Kidney (tissue), 13 donors: ENCODE measurements at regions not wholly inside any gene's neighbourhood (a gene's known extent, or its start where the extent isn't known, plus 50 kb on each side); places are given as distances from the start of the nearest gene placed in this dataset.

Experiments used
- DNase-seq, 5 donors: peaks; one replicate each; pipeline ENCODE4 v3.0.0-alpha.2; 2013 to 2020
- FAIRE-seq: peaks from 2 replicates; lab custom pipeline; 2012; peaks lifted over from hg19 to GRCh38; lab: Jason Lieb, UNC
- H3K27ac ChIP-seq, 2 donors: one replicate each; pipeline ENCODE4 v1.7.0; 2013; ENCODE audit warnings: low read depth in 2 of 2, low read length in 2 of 2, inconsistent platforms in 1 of 2
- H3K27me3 ChIP-seq: one replicate; pipeline ENCODE4 v1.7.1; 2013; ENCODE audit warnings: low read length, inconsistent platforms; ENCODE audit not compliant: control insufficient read depth, insufficient read depth
- H3K36me3 ChIP-seq, 3 donors: one replicate each; pipeline versions ENCODE4 v1.7.0 to v1.7.1; 2013; ENCODE audit warnings: low read length in 3 of 3, control low read depth in 1 of 3, inconsistent platforms in 1 of 3; ENCODE audit not compliant: insufficient read depth in 3 of 3, control insufficient read depth in 2 of 3
- H3K4me1 ChIP-seq, 3 donors: one replicate each; pipeline versions ENCODE4 v1.7.0 to v1.7.1; 2013; ENCODE audit warnings: low read length in 3 of 3, inconsistent platforms in 1 of 3, low read depth in 1 of 3; ENCODE audit not compliant: control insufficient read depth in 2 of 3, insufficient read depth in 2 of 3
- H3K4me3 ChIP-seq, 3 donors: one replicate each; pipeline versions ENCODE4 v1.7.0 to v1.8.1; 2013; ENCODE audit warnings: low read length in 3 of 3, control low read depth in 1 of 3, inconsistent platforms in 1 of 3
- H3K9ac ChIP-seq, 3 donors: one replicate each; pipeline versions ENCODE4 v1.7.0 to v1.7.1; 2013; ENCODE audit warnings: low read length in 3 of 3, control low read depth in 1 of 3, inconsistent platforms in 1 of 3
- H3K9me3 ChIP-seq, 3 donors: one replicate each; pipeline versions ENCODE4 v1.7.0 to v1.7.1; 2013; ENCODE audit warnings: low read length in 3 of 3, control low read depth in 1 of 3, inconsistent platforms in 1 of 3; ENCODE audit not compliant: control insufficient read depth in 2 of 3, insufficient read depth in 1 of 3
- intact Hi-C: fragments of 100-400 bp; cut with DNase I; formaldehyde crosslinking; loops from one replicate; pipeline ENCODE4 v1.11.1; 2022
- TF ChIP-seq, protein P1 (sequence below): IDR thresholded peaks from 3 replicates; pipeline ENCODE4 v1.5.1; 2012; ENCODE audit warnings: mild to moderate bottlenecking, moderate library complexity, borderline replicate concordance; ENCODE audit not compliant: insufficient read depth; ENCODE audit errors: extremely low read depth
- donor health status: control.
- donor health status: control.
- donor health status: control.
- donor health status: control.
- donor health status: control.
- donor health status: DM: yes; HTN: yes; CAD: no.
- donor health status: Normal renal cell carcinoma (clear cell type).

DNA sequence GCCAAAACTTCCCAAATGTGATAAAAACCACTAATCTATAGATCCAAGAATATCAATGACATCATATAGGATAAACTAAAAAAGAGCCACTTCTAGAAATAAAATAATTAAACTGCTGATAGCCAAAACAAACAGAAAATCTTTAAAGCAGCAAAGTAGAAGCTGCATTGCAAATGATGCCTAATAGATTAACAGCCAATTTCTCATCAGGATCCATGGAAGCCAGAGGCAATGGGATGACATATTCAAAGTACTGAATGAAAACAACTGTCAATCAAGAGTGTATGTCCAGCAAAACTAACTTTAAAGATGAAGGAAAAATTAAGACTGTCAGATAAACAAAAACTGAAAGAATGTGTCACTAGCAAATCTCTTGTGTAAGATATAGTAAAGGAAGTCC is 224.8 kb downstream of the PSAT1 start:
- no peak overlapping the region for H3K4me3 ChIP-seq
- no peaks in the 10 kb centered on the region for H3K4me1 ChIP-seq
- H3K9ac ChIP-seq, result no peak overlapping the region
- H3K36me3 ChIP-seq, result no peaks in the 10 kb centered on the region
- no peak overlapping the region for H3K27ac ChIP-seq
- FAIRE-seq (no peak), DNase-seq (no peak)
- no peaks in the 10 kb centered on the region for H3K27me3 ChIP-seq
- intact Hi-C loops, result no loop called here
- H3K9me3 ChIP-seq, result peaks cover 0 to 22% (median 2%) of the 10 kb centered on the region in 3 donors
- TF ChIP-seq, protein P1, sequence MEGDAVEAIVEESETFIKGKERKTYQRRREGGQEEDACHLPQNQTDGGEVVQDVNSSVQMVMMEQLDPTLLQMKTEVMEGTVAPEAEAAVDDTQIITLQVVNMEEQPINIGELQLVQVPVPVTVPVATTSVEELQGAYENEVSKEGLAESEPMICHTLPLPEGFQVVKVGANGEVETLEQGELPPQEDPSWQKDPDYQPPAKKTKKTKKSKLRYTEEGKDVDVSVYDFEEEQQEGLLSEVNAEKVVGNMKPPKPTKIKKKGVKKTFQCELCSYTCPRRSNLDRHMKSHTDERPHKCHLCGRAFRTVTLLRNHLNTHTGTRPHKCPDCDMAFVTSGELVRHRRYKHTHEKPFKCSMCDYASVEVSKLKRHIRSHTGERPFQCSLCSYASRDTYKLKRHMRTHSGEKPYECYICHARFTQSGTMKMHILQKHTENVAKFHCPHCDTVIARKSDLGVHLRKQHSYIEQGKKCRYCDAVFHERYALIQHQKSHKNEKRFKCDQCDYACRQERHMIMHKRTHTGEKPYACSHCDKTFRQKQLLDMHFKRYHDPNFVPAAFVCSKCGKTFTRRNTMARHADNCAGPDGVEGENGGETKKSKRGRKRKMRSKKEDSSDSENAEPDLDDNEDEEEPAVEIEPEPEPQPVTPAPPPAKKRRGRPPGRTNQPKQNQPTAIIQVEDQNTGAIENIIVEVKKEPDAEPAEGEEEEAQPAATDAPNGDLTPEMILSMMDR, result no peak

DNA sequence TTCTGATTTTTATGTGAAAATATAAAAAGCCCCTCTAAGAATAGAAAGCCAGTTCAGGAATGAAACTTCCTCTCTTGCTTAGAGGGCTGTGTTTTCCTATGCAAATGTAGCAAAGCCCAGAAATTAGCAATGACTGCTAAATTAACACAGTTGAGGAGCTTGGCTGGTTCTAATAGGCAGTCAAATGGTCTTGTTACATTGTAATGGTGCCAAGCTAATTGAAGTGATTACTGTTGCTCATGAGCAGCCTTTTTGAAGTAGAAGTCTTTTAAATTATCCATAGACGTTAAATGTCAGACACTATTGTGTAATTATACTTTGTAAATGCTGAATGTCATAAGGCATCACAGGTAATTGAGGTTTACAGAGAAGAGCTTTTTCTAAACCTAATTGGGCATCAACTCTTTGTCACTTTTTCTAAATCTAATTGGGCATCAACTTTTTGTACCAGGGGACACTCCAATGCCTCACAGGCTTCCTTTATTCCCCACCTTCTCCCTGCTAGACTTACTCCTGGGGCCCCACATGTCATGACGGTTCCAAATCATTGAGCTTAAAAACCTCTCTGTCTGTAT is 229.1 kb downstream of the PSAT1 start:
- Histone ChIP-seq H3K4me1 (no peaks in the 10 kb centered on the region), H3K9me3 (peaks cover 0 to 5% (median 0%) of the 10 kb centered on the region in 3 donors), H3K27me3 (no peaks in the 10 kb centered on the region), H3K36me3 (no peaks in the 10 kb centered on the region), H3K4me3 (no peak overlapping the region), H3K27ac (no peak overlapping the region), H3K9ac (no peak overlapping the region)
- TF ChIP-seq, protein P1, result no peak
- FAIRE-seq (no peak), DNase-seq (no peak)
- intact Hi-C loops, result no loop called here

DNA sequence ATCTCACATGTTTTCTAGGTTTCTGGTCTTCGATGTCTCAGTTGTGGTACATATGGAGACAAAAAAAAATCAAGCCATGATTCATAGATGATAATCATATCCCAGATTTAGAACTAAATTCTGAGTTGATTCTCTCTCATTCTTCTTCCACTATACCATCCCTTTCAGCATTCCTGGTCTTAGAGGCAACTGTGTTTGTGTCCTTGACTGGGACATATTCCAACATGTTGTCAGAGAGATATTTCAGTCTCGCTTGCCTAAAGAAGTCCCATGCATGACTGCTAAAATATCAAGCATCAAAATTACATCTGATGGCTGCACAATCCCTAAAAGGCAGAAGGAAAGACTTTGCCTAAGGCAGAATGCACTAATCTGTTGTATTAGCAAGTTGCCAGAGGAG is 236.6 kb downstream of the PSAT1 start:
- H3K9me3 ChIP-seq, result no peaks in the 10 kb centered on the region
- H3K36me3 ChIP-seq, result no peaks in the 10 kb centered on the region
- H3K4me3 ChIP-seq, result no peak overlapping the region
- TF ChIP-seq, protein P1, result no peak
- intact Hi-C loops, result no loop called here
- no peaks in the 10 kb centered on the region for H3K4me1 ChIP-seq
- no peak overlapping the region for H3K27ac ChIP-seq
- no peak for DNase-seq
- FAIRE-seq, result no peak
- H3K9ac ChIP-seq, result no peak overlapping the region
- no peaks in the 10 kb centered on the region for H3K27me3 ChIP-seq

DNA sequence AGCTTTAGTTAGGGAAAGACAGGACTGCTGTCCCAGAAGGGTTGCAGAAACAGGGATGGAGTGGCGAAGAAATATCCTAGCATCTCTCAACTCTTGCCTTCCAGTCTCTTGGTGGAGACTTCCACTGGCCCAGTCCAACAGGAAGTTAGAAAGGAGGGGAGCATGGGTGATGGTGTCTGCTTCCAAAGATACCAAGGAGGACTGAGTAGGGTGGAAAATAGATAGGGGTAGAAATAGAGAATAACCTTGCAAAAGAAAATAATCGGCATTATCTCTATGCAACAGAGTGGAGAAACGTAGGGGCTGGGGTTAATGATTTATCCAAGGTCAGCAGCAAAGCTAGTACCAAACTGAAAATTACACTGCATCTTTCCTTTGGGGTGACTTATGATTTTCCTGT is 242.3 kb downstream of the PSAT1 start:
- no peaks in the 10 kb centered on the region for H3K4me1 ChIP-seq
- H3K36me3 ChIP-seq, result no peaks in the 10 kb centered on the region
- no peaks in the 10 kb centered on the region for H3K27me3 ChIP-seq
- no peaks in the 10 kb centered on the region for H3K9me3 ChIP-seq
- FAIRE-seq, result no peak
- H3K9ac ChIP-seq, result no peak overlapping the region
- DNase-seq, result no peak
- intact Hi-C loops, result no loop called here
- no peak overlapping the region for H3K4me3 ChIP-seq
- no peak overlapping the region for H3K27ac ChIP-seq
- TF ChIP-seq, protein P1, result no peak
